Pulmonary artery endothelial cell (primary cell): ENCODE measurements at regions not wholly inside any gene's neighbourhood (a gene's known extent, or its start where the extent isn't known, plus 50 kb on each side); places are given as distances from the start of the nearest gene placed in this dataset.
"Not testable (repeated sequence)": the region's sequence is repeated elsewhere in the genome, so short reads cannot be mapped to it uniquely, and the experiment has no call there.

ENCODE experiments used
- DNase-seq: peaks from one replicate; pipeline ENCODE4 v3.0.0-alpha.2; 2011; ENCODE audit warnings: low read depth, low spot score

DNA sequence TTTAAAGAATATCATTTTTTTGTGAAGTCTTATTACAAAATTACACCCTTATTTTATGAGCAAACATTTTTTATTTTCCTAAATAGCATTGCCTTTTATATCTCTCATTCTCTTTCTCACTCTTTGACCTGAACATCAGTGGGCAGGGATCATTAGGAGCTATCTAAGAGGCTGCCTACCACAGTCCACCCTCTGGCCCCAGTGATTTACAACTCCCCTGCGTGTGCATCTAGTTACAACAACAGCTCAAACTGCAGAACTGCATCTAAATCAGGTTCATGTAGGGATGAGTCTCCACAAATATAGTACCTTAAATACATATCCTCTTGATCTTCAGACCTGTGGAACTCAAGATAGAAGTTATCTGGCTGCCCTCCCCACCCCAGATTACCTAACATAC is 172.4 kb upstream of the CXCR4 start:
- no peak for DNase-seq

DNA sequence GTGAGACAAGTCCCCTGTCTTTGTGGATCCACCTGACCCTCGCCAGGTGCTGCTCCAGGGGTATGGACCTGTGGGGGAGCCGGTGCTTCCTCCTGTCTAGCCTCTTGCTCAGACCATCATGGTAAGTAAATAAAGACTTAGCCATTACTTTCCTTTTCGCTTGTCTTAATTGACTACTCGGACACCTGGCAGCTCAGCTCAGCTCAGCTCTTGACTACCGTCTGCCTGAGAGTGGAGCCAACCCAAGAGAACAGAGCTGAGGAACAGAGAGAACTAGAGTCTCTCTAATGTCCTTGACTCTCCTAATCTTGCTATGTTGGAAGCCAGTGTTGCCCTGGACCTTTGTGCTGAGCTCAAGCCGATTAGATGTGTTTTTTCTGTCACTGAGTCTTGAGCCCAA is 170.3 kb upstream of the CXCR4 start:
- DNase-seq = no peak

DNA sequence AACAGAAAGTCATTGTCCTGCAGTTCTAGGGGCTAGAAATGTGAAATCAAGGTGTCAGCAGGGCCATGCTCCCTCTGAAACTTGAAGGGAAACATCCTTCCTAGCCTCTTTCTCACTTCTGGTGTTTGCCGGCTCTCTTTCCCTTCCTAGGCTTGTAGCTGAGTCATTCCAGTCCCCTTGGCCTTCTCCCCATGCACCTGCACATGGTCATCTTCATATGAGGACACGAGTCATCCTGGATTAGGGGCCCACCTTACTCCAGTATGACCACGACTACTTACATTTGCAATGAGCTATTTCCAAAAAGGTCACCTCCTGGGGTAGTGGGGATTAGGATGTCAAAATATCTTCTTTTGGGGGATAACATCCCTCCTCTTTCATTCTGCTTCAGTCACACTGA is 168.5 kb upstream of the CXCR4 start:
- no peak for DNase-seq

DNA sequence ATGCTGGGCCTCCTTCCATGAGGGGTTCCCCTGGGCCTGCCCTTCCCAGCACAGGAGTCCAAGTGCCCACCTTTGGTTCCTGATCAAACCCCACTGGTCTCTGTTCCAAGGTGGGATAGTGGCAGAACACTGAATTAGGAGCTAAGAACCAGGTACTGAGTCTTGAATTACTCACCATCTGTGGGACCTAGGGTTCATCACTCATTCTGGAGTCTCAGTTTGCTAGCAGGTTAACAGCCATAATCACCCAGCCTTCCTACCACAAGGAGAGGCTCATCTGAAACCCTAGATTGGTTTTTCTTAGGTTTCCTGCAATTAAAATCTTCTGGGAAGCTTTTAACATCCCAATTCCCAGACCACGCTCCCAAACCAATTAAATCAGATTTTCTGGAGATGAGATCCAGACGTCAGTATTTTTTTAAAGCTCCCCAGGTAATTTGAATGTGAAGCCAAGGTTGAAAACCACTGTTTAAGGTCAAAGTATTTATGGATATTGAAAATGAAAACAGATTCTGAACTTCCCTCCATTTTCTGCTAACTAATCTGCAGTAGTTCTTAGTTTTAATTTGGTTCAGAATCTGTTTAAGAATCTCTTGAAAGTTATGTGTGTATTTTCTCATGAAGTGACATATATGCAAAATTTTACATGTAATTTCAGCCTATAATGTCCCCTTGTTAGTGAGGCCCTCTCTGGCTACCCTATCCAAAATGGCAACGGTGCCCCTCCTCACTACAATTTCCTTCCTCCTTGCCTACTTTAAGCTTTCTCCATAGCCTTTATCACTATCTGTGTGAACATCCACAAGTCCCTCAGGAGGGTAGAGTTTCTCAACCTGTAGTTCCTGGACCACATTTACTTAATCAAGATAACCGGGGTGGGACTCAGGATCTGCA is 166.5 kb upstream of the CXCR4 start:
- no peak for DNase-seq

DNA sequence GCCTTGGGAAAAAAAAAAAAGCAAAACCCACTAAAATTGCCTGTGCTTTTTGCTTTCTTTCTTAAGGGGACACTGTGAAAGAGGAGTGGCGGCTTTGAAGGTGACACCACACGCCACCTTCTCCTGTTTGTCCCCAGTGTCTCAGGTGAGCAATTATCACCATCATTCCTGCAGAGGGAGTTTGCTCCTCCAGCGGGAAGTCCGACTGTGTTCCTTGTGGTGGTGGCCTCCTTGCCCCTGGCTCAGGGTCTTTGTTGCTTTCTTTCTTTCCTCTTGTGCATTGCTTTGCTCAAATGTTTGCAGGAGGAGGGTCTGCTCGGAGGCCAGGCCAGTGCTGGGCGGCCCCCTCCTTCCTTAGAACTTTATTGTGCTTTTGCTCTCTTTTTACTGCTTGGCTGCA is 164.3 kb upstream of the CXCR4 start:
- DNase-seq = no peak

DNA sequence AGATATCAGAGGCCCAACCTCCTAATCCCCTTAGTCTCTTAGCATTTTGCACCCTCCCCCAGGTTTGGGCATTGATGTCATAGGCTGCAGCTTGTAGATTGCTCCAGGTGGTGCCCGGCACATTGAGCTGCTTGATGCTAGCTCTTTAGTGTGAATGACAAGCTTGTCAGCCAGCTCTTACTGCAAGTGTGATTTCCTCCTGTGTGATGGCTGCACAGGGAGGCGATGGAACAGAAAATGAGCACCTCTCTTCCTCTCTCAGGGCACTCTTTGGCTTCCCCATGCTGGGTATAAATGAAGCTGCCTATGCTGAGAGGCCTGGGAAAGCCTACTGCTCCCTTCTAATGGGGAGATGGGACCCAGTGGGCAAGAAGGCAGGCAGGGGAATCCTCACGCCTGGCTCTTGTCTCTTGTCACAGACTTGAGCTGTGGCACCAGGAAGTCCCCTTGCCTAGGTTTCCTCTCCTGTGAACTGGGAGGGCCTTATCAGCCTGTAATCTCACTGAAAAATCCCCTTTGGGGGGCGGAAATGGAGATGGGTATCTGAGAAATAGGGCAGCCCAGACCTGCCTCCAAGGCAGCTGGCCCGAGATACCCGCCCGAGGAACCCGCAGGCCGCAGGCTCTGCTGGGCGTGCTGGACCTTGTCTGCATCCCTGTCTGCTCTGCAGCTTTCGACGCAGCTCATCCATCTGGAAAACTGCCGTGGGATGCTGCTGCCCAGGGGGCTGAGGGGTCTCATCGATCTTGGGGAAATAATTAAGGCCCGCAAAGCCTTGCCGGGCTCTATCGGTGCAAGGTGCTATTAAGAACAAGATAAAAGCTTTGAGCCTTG is 163.5 kb upstream of the CXCR4 start:
- DNase-seq = no peak

DNA sequence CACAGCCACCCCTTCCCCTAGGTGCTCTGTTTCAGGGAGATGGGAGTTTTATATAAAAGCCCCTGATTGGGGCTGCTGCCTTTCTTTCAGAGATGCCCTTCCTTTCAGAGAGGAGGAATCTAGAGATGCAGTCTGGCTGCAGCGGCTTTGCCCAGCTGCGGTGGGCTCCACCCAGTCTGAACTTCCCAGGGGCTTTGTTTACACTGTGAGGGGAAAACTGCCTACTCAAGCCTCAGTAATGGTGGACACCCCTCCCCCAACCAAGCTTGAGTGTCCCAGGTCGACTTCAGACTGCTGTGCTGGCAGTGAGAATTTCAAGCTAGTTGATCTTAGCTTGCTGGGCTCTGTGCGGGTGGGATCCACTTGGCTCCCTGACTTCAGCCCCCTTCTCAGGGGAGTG is 148.4 kb upstream of the CXCR4 start:
- not testable (repeated sequence) for DNase-seq

DNA sequence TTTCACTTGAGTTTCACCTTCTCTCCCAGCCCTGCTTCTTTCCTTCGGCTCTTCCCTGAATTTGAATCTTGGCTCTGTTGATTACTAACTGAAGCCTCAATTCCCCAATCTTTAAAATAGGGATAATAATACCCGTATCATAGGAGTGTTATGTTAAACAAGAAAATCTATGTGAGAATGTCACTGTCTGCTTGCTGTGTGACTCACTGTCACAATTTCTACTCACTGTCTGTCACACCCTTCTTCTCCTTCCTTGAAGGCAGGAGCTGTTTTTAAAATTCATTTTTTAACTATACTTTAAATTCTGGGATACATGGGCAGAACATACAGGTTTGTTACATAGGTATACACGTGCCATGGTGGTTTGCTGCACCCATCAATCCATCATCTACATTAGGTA is 141.6 kb upstream of the CXCR4 start:
- no peak for DNase-seq

DNA sequence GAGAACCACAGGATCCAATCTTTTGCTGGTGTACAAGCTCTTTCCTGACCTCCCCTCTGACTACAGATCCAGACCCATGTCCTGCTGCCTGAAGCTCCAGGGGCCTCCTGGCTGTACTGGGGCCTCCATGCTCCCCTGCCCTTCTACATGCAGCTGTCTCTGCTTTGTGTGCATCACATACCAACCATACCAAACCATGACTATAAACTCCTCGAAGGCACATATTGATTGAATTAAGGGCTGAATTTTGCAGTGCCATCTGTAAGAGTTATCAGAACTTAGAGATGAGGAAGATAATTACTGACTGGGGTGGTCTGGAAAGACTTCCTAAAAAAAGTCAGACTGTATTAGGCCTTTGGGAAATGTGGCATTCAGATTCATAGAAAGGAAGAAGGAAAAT is 139.9 kb upstream of the CXCR4 start:
- no peak for DNase-seq

DNA sequence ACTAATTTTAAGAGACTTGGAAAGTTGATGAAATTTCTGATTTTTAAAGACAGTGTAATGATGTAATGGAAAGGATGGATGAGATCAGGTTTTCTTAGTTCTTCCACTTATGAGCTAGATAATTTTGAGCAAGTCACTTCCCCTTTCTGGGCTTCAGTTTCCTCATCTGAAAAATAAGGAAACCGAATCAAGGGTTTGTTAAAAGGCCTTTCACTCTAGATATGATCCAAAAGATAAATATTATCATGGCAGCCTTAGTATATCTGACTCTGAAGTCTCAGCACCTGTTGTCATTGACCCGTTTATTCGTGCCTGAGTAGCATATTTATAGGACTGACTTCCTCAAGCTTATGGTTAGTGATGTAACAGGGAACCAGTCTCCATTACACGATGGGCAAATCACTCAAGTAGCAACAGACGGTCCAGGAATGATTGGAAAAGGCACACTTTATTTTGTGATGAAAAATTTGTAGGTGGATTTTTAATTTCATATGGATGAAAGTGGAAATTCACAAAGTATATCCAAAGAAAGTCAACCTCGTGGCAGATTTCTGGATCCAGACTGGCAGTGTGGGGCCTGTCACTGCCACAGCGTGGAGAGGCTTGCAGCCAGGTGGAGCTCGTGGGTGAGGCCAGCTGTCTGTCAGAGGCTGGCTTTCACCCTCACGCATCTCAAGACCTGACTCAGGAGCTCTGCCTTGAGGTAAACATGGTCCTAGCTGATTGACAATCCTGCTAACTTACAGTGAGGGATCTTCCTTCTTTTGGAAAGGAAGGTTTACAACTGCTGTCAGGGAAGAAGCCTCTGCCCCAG is 137.9 kb upstream of the CXCR4 start:
- DNase-seq = no peak

DNA sequence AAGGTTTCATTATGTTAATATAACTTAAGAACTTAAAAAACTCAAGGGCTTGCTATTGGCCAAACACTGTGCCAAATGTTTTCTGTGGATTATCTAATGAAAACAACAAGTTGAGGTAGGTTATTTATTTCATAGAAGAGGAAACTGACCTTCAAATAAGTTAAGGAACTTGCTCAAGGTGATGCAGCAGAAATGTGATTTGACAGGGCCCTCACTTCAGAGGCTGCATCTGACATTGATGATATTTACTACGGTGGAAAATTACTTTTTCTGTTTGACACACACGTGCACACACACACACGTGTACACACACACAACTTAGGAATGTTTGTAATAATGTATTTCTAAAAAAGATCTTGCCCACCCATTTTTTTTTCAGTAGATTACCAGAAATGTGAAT is 137.2 kb upstream of the CXCR4 start:
- DNase-seq = no peak

DNA sequence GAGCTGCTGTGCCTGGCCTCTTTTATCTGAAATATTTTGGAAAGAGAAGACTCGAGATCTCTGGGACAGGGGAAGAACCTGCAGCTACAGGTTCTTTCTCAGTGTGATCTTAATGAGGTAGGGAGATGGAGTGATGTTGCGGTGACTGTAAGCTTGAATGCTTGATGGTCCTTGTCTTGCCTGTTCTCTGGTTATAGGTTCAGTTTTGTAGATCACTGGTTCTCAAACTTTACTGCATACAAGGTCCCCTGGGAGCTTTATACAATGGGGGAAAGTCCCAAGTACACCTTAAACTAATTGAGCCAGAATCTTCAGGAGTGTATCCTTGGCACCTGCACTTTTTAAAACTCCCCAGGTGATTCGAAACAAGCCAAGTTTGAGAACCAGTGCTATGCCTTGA is 136.7 kb upstream of the CXCR4 start:
- DNase-seq = no peak

DNA sequence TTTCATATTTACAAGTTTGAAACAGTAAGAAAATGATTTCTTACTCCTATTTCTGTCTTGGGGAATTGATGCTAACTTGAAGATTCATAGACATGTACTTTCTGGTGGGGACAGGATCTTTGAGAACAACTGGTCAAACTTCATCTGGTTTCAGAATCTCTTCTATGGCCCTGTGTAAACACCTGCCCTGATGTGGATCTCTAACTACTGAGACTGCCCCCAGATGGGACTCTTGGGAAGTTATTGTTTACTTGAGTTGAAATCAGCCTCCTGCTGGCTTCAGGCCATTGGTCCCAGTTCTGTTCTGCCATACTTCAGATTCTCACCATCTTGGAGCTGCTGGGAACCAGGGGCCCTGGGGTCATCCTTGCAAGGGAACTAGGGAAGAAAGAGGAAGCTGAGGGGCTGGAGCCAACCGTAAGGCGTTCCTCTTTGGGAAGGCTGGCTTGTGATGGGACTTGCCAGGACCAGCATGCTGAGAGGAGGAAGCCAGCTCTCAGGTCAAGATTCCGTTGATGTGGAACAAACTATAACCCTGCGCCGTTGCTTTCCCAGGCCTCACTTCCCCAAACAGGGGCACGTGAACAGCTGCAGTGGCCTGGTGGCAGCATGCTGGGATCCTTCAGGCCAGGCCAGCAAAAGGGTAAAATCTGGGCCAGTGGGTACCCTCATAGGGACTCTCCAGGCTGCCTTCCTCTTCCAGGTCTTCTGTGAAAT is 135.5 kb upstream of the CXCR4 start:
- no peak for DNase-seq

DNA sequence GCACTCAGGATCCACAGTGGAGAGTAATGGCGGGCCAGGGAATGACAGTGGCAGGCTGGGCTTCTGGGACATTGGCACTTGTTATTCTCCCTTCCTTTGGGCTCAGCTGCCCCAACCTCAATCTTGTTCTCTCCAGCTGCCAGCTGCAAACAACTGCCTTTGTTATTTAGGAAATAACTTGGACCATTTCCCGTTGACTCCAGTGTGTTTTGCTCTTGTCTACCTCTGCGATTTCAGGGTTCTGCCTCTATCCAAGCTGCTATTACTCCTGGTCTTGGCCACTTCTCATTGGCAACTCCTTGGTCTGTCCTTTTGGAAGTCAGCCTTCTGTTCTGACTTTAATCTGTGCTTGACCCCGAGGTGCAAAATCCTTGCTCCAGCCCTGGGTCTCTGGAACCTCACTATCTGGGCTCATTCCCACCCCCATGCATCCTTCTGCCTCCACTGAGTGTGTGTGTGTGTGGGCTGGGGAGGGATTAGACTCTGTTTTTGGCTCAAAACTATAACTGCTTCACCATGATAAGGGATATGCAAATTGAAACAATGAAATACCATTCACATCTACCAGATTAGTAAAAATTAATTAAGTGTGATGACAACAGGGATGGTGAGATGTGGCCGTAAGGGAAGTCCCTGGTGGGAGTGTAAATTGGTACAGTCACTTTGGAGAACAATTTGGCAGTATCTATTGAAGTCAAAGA is 134.1 kb upstream of the CXCR4 start:
- no peak for DNase-seq

DNA sequence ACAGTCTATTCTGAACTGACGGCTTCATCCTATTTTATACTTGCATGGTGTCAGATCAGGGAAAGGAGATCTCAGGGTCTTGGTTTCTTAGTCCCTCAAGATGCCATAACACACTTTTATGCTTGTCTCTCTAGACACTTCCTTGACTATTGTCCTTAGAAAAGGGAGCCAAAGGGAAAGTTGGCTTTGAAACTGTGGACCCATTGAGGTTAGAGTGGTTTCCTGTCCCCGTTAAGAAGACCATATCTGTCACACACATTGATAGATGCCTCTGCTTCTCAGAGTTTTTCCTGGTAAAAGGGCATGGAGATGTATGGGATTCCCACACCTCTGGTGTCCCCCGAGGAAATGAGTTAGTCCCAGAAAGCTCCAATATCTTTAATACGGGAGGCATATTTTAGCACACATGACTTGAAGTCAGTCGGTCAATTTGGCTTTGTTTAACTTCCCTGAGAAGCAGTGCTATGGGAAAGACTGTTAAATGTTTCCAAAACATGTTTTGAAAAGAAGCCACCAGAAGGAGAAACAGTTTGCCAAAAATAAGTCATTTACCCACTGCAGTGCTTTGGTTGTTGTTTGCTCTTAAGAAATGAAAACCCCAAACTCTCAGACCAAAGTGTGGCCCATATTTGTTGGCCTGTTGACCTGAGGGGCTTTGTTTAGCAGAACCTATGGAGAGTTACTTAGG is 133.4 kb upstream of the CXCR4 start:
- DNase-seq = no peak

DNA sequence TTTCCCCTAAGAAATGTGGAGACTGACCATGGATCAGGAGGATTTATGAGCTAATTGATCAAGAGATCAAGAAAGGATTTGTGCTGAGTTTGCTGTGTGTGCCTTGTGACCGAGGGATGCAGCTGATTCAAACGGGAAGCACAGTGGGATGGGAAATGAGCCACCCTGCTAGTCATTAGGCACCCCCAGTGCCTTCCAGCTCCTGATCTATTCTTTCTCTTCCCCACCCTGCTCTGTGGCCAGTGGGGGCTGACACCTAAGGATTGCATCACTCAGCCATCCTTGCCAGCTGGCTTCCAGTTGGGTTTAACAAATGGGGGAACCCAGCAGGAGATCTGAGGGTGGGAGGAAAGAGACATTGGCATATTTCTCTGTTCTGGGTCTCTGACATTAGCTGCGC is 132.2 kb upstream of the CXCR4 start:
- DNase-seq = no peak

DNA sequence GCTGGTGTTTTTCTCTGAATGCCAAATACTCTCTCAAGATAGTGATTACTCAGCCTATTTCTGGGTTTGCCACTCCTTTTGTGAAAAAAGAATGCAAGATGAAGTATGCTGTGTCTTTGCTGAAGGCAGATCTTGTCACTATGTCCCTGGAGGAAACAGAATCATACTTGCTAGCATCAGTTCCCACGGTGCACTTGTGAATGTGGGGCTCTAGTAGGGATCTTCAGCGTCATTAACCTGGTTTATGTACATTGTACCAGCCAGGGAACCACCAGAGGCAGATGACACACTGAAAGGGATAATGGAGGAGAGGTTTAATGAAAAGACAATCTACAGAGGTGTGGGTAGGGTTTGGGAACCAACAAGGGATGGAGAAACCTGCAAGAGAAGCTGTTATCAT is 131.0 kb upstream of the CXCR4 start:
- no peak for DNase-seq

DNA sequence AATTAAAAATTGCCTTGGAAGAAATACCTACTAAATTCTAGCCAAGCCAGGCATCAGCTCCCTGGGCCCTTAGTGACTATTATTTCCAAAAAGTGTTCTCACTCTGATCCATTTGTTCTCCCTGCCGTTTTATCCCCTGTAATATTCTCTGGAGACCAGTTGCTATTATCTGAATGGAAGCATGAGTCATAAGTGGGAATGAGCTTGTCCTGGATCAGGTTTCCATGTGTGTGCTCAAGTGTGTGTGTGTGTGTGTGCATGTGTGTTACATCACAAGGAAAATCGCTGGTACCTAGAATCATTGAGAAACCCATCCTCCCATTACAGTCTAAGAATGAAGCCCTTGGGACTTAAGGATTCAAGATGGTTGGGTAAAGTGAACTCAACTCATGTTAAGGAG is 130.3 kb upstream of the CXCR4 start:
- no peak for DNase-seq

DNA sequence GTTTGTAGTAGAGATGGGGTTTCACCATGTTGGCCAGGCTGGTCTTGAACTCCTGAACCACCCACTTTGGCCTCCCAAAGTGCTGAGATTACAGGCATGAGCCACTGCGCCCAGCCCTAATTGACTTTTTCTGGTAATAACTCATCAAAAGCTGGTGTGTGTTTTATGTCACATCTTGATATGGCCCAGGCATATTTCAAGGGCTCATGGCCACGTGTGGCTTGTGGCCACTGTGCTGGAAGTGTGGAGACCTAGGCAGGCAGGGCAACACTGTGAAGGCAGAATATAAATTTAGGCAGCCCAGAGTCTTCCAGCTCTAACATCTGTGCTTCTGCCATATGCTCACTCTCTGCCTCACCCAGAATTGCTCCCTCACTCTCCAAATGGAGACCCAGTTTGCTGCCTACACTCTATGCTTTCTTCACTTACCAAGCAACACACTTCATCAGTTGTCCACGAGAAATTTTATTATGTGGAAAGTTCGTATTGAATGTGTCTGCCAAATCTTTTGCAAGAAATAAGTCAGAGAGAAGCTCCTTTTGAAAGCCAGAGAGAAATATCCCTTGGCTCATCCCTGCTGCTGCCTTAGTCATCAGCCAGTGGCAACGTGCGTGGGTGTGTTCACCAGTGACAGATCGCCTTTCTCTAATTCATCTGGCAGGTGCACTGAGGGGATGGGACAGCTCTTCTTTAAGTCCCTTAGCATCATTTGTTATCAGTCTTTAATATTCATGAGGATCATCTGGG is 129.4 kb upstream of the CXCR4 start:
- no peak for DNase-seq
